ENCODE measurements at regions not wholly inside any gene's neighbourhood (a gene's known extent, or its start where the extent isn't known, plus 50 kb on each side); places are given as distances from the start of the nearest gene placed in this dataset.
A peak's percentile ranks its signal among the peaks of the same experiment; 100 is the strongest.

DNA sequence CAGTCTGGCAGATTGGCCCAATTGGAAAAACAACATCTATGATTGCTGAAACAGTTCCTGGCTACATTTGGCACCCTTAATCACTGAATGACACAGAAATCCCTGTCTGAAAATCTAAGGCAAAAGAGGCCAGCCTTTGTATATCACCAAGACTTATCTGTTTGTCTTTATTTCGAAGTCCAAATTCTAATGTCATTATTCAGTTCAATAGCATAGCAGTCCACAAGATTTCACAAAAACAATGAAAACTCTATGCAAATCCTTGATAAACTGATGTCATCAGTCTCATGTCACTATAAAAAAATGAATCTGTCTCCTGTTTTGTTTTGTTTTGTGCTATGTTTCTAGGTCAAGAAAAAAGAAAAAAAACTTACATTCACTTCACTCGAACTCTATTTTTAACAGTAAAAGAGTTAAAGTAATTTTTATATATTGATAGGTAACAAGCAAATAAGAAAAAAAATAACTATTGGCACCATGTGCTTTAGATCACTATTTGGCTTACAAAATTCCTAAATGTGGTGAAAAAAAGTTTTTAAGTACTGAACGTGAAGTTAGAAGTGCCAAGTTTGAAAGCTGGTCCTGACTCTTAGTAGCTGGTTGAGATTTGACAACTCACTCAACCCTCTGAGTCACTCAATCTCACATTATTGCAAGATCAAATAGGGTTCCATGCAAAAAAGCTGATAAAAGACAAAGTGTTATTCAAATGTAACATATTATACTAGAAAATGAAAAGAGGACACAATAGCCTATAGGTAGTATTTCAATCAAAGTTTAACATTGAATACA, 359.3 kb downstream of the IRS1 start:
- no peak for DNase-seq

DNA sequence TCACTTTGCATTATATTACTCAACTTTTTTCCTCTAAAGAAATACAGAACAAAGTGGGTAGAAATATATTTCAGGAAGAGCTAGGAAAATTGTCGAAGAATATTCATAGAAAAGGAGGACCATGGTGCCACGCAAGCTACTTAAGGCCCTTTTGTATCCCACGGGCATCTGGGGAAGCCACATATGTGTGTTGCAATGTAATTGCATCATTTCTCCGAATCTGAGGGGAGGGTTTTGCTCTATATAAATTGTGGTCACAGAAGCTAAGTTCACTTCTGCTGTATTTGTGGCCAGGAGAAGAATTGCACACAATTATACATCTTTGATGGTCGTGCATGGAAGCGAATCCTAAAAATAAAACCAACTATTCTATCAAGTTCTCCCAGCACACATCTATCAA, 360.3 kb downstream of the IRS1 start:
- DNase-seq: no peak

DNA sequence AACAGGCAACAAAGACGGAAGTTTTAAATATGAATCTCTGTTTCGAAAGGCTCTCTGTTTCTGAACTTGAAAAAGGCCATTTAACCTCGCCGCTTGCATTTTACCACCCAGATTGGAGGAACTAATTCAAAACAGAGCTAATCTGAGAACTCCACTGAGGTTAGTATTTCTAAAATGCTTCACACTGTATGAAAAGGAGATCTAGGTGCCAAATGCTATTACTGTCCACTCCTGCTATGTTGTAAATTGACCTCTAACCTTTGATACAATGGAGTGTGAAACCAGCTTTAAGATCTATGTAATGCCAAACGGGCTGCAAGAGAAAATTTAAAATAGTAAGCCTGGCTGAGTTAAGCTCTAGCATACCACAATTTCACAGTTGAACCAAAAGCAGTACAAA, 364.5 kb downstream of the IRS1 start:
- no peak for DNase-seq

DNA sequence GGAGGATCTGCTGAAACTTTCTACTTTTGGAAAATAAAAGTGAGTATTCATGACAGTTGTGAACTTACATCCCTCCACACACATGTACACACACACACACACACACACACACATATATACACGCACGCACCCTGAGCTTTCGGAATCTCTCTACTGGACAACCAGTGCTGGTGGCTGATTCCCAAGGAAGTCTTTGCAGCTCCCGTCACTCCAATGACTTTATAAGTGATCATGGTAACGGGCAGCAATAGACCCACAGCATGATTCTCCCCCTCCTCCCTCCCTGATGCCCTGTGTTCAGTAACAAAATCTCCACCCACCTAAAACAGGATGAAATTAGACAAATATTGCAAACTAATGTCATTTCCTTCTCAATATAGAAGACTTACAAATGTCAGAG, 364.9 kb downstream of the IRS1 start:
- DNase-seq: no peak

DNA sequence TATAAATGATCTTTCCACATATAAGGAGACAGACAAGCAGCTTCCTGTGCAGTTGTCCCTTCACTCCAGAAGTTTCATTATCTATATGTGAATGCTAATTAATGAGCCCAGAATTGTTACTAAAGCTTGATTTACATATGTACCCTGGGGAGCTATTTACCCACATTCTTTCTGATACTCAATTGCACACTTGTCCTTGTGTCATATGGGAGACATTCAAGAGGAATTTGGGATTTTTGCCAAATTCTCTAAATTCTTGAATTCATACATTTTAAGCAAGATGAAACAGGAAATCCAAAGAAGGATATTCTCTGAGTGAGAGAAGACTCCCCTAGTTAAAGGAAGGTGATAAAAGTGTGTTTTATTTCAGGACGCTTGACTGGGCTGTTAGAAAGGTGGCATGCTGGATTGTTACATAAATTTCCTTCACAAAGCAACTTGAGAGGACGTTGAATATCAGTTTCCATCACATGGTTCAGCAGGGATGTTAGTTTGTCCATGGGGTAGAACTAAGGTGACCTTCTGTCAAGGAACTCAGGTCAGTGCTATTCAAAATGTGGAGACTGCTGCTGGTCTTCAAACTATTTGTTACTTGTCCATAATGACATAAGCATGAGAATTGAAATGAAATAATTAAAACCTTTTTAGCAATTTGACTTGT, 368.2 kb downstream of the IRS1 start:
- no peak for DNase-seq

DNA sequence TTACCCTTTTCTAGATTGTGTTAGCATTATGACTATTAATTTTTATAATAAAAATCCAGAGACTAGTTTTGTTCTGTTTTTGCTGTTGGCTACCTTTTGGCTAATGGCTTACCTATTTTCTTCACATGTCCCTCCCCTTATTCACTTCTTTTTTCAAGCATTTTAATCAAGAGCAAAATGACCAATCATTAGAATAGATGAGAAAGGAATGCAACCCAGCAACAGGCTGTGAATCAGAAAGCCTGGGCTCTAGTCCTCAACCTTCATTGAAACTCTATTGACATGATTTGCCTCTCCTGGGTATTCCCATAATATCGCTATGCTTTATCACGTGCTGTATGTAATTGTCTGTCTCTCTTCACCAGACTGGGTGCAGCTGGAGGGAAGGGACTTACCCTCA, 370.1 kb downstream of the IRS1 start:
- no peak for DNase-seq

DNA sequence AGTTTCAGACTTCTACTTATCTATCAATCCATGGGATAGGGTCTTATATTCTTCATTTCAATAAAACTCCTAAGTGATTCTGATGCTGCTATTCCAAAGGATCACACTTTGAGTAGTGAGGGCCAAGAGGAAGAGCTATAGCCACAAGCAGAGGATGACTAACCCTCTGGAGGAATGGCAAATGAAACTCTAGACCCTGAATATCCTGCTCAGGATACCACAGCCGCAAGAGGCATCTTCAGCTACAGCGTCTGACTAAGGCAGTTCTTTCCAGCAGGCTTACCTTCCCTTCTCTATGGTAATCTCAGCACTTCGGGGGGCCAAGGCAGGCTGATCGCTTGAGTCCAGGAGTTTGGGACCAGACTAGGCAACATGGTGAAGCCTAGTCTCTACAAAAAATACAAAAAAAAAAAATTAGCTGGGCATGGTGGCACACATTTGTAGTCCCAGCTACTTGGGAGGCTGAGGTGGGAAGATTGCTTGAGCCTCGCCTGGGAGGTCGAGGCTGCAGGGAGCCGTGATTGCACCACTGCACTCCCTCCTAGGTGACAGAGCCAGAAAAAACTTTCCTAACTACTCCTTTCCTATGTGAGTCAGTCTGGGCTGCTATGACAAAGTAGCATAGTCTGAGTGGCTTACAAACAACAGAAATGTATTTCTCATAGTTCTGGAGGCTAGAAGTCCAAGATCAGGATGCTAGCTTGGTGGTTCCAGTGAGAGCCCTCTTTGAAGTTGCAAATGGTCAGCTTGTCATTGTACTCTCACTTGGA, 371.9 kb downstream of the IRS1 start:
- no peak for DNase-seq

DNA sequence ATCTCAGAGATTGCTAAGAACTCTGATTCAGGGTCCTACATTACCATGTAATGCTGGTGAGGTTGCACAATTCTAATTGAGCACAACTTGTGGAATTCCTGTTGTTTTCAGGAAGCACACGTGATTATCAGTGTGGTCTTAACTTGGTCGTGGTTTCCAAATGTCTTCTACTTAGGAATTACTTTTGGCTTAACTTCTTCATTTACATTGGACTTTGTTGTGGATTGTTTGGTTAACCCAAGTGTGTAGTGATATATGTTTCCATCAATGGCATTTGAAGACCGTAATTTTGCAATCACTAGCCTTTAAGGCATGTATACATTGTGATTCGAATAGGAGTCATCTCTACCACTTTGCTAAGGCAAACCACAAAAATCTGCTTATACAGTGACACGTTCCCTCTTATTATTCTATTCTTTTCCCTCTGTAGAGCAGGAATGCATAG, 373.3 kb downstream of the IRS1 start:
- no peak for DNase-seq

DNA sequence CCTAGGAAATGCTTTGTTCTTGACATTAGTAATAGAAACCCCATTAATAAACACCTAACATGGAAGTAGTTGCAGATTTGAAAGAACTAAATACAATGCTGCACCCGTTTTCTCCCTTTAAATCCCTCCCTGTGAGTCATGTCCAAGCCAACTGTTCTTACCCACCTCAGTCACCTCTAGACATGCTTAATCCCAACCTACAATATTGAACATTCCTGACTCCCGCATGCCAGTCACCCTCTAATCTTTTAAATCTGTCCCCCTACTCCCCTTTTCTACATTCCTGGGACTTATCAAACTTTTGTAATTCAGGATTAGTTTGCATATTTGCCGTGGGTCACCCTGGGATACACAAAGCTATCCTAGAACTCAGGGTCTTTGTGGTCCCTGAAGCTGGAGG, 374.6 kb downstream of the IRS1 start:
- no peak for DNase-seq

DNA sequence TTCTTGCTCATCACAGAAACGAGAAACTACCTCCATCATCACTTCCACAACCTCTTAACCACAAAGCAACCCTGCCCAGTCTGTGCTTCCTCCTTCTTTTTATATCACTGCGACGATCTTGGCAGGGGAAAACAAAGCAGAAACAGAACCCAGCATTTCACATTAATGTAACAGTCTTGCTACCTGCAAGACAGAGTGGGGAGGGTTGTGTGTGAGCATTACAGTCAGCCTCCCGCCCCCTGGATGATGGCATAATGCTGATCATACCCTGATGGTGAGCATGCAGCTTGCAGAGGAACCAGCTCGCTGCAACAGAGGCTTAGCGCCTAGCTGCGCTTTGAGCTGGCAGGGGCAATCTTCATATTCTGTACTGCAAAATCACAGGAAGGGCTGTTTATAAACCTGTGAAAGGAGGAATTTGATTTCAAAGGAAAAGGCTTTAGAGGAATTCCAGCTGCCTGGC, 376.1 kb downstream of the IRS1 start:
- DNase-seq: peak in 34 of 58 donors; percentile 1 to 39 (median 6)

DNA sequence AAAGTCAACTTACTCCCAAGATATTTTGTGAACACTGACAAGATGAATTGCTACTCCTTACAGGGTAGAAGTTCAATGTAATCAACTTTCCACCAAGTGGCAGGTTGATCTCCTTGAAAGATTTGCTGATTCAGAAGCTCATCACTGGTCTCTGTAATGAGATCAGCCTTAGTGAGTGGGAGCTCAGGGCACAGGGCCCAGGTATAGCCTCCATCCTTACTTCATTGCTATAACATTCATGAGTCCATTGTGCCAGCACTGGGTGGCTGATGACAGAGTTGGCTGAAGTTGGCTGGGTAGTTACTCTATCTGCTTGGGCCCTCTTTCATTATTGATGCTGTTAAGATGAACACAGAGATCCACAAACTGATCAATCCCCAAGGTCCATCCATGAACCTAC, 379.0 kb downstream of the IRS1 start:
- no peak for DNase-seq

DNA sequence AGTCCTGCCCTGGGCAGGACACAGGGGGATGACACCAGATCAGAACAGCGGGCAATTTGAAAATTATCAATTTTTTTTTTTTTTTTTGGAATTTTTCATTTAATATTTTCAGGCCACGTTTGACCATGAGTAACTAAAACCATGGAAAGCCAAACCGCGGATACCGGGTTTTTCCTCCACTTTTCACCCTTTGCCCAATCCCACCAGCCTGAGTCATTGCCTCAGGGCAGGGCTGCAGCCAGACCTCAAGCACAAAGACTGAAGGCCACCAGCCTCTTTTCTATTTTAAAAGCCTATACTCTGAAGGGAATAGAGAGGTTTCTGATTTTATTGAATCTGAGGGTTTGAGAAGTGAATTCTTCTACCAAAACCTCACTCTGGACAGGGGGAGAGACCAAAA, 381.1 kb downstream of the IRS1 start:
- no peak for DNase-seq

DNA sequence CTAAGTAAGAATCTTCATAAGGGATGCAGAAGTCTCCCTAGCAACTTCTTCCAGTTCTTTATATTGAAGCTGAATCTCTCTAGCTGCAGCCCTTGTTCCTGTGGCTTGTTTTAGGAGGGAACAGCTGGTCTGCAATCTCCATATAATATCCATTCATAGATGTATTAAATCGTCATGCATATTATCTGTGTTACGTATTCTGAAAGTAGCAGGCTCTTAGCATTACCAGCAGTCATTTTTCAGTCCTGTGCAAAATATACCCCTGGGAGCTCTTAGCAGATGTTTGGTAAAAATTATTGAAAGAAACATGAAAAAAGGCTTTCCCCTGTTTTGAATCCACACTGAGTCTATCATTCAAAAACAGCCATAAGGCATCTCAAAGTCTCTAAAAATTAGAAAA, 385.3 kb downstream of the IRS1 start:
- no peak for DNase-seq

DNA sequence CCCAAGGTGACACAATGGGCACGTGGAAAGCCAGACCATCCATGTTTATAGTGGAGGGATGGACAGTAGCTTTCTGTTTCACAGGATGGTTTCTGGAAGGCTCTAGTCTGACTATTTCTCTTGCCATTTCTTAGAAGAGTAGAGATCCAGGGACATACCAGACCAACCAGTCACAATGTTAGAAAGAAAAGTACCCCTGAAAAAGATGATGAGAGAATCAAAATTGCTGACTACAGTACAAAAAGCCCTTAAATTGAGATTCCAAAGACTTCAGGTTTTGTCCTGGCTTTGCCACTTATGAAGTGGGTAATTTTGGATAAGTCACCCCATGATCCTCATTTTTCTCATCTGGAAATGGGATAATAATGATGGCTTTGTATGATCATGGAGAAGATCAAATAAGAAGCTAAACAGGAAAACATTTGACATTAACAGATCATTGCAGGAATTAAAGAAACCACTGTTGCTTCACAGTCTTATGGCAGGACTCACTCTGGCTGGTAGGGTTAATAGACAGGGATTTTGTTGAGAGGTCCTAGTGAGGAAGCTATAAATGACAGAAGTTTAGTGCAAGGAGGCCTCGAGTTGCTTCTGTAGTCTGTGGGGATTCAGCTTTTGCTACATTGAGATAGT, 386.0 kb downstream of the IRS1 start:
- no peak for DNase-seq

DNA sequence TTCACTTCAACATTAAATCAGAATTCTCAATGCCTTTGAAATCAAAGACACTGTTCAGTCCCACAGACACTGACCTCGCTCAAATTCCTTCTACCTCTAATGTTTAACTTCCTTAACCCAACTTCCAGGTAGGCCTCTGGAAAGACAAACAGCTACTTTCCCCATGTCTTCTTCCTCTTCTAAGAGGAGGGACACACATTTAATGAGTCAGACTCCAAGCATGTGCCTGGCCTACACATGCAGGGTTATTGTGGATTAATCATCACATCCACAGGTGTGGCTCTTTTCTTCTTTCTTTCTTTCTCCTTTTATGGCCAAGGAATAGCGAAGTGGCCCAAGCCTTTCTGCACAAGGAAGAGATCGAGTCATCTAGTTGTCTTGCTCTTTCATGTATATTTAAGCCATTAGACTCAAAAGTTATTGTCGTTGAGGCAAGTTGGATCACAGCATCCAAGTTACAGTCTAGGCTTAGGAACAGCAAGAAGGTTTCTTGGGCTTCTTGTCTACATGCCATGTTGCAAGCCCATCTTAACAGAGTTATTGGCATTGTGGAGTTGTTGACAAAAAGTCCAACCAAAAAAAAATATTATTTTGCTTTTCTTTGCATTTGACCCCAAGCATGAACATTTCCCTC, 387.8 kb downstream of the IRS1 start:
- DNase-seq: no peak

DNA sequence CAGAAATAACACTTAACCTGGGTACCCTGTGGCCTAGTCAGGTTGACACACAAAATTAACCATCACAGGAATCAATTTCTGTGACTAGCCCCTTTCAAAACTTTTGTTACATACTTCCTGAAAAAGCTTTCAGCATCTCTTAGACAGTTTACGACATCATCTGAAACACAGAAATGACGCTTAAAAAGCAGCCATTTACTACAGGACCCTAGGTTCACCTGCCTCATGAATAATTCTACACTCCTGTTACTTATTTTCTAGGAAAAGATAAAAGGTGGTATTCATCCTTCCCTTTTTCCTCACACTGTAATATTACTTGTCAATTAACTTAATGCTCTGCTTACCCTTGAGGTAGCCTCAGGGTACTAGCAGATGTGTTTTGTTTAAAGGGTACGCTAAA, 388.4 kb downstream of the IRS1 start:
- no peak for DNase-seq

DNA sequence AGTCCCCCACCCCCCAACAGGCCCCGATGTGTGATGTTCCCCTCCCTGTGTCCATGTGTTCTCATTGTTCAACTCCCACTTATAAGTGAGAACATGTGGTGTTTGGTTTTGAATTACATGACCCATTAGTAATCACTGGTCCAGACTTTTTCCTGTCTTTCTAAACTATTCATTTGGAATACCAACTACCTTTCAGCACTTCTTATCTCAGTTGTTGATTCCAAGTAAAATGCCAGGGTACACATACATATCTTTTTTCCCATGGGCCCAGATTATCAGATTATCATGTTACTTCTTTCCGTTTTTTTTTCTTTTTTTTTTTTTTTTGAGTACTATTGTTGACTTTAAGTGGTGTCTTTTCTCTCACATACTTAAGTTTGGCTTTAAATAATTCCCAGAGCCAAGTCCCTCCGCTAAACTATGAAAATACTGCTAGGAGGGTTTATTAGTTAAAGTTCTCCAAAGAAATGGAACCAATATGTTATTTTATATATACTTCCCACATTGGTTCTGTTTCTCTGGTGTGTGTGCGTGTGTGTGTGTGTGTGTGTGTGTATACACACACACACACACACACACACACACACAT, 389.3 kb downstream of the IRS1 start:
- DNase-seq: no peak

DNA sequence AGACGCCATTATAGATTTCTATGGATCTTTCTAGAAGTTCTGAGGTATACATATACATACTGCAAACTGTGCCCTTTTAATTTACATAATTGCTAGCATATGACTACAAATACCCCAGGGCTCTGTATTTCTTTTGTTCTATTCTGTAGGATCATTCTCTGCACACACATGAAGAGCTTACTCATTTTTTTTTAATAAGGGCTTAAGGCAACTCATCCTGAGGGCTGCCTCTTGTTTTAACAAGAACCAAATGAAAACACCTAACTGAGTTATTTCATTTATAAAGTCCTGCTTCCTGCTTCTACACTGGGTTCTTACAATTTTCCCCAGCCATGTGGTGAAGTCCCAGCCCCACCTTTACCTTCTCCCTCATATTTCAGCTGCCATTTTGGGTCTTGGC, 390.5 kb downstream of the IRS1 start:
- no peak for DNase-seq

DNA sequence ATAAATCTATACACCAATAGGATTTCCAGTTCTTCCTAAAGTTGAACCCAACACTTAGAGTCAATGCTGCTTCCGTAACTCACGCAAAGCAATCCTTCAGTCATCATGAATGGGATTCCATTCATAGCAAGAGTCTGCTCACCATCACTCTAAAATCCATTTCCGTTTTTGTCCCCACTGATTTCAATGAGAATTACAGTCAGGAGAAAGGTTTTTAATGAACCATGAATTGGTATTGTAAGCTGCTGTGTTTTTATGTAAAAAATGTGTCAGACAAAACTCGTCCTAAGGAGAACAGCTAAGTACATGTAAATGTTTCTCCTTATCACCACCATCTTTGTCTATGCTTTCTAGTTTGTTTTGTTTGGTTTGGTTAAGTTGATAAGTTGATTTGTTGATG, 391.5 kb downstream of the IRS1 start:
- DNase-seq: no peak

DNA sequence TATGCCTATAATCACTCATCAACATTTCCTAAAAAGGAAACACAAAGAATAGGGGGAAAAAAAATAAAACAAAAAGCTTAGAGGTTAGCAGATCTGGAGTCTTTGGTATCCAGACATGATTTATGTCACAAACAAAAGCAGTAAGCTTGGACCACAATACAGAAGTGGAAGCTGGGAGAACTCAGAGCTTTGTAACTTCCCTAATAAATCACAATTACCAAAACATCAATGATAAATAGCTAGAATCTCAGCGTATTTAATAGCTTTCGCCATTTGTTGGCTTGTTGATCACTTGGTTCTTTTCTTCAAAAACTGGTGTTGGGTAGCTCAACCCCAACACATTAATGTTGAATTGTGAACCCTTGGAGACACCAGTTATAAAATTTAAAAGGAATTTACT, 392.5 kb downstream of the IRS1 start:
- no peak for DNase-seq

DNA sequence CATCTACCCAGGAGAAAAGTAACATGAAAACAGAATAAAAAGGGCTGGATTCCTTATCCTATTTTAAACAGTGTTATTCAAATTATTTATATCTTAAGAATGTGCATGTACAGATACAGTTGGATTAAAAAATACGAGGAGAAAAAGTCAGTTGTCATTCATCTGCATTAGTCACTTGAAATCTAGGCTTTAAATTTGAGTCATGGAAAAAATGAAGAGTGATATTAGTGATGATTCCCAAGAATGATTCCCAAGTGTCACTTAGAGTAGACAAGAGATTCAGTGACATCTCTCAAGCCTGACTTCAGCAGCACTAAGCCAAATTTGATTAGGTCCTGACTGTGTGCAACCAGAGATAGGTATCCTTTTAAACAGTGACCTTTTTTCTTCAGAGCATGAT, 394.2 kb downstream of the IRS1 start:
- DNase-seq: no peak

Data from anterior cingulate cortex (tissue), 58 donors.